CD4-positive, CD25-positive, alpha-beta regulatory T cell (primary cell): ENCODE measurements at regions not wholly inside any gene's neighbourhood (a gene's known extent, or its start where the extent isn't known, plus 50 kb on each side); places are given as distances from the start of the nearest gene placed in this dataset.

Source experiments
- ATAC-seq, 2 donors: fragments of 150-1000 bp; cut with Tn5 transposase; one replicate each; pipeline ENCODE4 v1.10.0; 2021; ENCODE audit warnings: low read depth in 2 of 2, moderate number of reproducible peaks in 2 of 2, moderate library complexity in 1 of 2
- DNase-seq, 3 donors: peaks; one replicate each; pipeline versions ENCODE4 v3.0.0 to v3.0.0-alpha.2; 2012 to 2022; ENCODE audit warnings: mixed read lengths in 1 of 3
- H3K27ac ChIP-seq: one replicate; pipeline ENCODE4 v1.7.0; 2013; ENCODE audit warnings: mild to moderate bottlenecking, low read length; ENCODE audit not compliant: insufficient read depth, poor library complexity, severe bottlenecking
- H3K27me3 ChIP-seq: one replicate; pipeline ENCODE4 v1.7.0; 2013; ENCODE audit warnings: low read length; ENCODE audit not compliant: control insufficient read depth, insufficient read depth
- H3K36me3 ChIP-seq: one replicate; pipeline ENCODE4 v1.7.0; 2013; ENCODE audit warnings: mild to moderate bottlenecking, low read length, moderate library complexity; ENCODE audit not compliant: control insufficient read depth, insufficient read depth
- H3K4me1 ChIP-seq: 2 replicates; pipeline ENCODE4 v1.7.0; 2013; ENCODE audit warnings: mild to moderate bottlenecking, low read length; ENCODE audit not compliant: insufficient read depth, control insufficient read depth, poor library complexity, severe bottlenecking
- H3K4me3 ChIP-seq: one replicate; pipeline ENCODE4 v1.7.0; 2013; ENCODE audit warnings: low read depth, mild to moderate bottlenecking, low read length, moderate library complexity
- H3K9me3 ChIP-seq, 2 experiments: 1 replicate in 1 of 2; 2 replicates in 1 of 2; pipeline ENCODE4 v1.7.0; 2013; ENCODE audit warnings: low read length in 2 of 2, mild to moderate bottlenecking in 1 of 2, moderate library complexity in 1 of 2; ENCODE audit not compliant: control insufficient read depth in 2 of 2
- H3K27ac Mint-ChIP-seq, 3 donors: one replicate each; pipeline ENCODE4 v1.8.0; 2020 to 2022; ENCODE audit warnings: mild to moderate bottlenecking in 3 of 3, mixed read lengths in 3 of 3, moderate library complexity in 2 of 3
- H3K27me3 Mint-ChIP-seq: one replicate; pipeline ENCODE4 v1.8.0; 2022; ENCODE audit warnings: mild to moderate bottlenecking, mixed read lengths
- H3K36me3 Mint-ChIP-seq: one replicate; pipeline ENCODE4 v1.8.0; 2020; ENCODE audit warnings: mixed read lengths
- H3K4me1 Mint-ChIP-seq, 4 donors: one replicate each; pipeline ENCODE4 v1.8.0; 2020 to 2022; ENCODE audit warnings: mixed read lengths in 4 of 4, mild to moderate bottlenecking in 1 of 4
- H3K4me3 Mint-ChIP-seq, 4 donors: one replicate each; pipeline ENCODE4 v1.8.0; 2020 to 2022; ENCODE audit warnings: mild to moderate bottlenecking in 4 of 4, mixed read lengths in 4 of 4, moderate library complexity in 3 of 4
- H3K9me3 Mint-ChIP-seq, 7 donors: one replicate each; pipeline ENCODE4 v1.8.0; 2020 to 2022; ENCODE audit warnings: mixed read lengths in 7 of 7, mild to moderate bottlenecking in 3 of 7, moderate library complexity in 2 of 7

DNA sequence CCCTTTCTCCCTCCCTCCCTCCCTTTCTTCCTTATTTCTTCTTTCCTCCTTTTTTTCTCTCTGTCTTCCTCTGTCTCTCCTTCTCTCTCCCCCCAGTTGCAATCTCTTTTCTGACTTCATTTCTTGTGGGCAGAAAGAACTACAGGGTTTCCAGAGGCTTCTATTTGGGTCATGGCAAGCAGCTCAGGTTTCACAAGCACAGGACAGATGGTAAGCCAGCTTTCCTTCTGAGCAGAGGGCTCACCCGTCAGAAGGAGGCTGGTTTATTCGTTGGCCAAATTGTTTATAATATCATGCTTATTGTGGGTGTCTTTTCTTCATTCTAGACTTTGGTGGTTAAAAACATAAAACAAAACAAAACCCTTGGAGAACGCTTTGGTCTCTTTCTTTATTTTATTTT, 58.9 kb upstream of the CLMP start:
- Histone ChIP-seq H3K9me3 (peaks cover 4 to 9% of the 10 kb centered on the region in 2 experiments), H3K27me3 (no peaks in the 10 kb centered on the region), H3K27ac (no peak overlapping the region), H3K4me3 (no peak overlapping the region), H3K36me3 (no peaks in the 10 kb centered on the region), H3K4me1 (no peaks in the 10 kb centered on the region)
- no peak for DNase-seq
- H3K4me3 Mint-ChIP-seq: no peak overlapping the region
- no peak for ATAC-seq
- no peak overlapping the region for H3K27ac Mint-ChIP-seq
- peaks cover 0 to 10% (median 3%) of the 10 kb centered on the region in 7 donors for H3K9me3 Mint-ChIP-seq
- no peaks in the 10 kb centered on the region for H3K4me1 Mint-ChIP-seq
- peaks cover 6% of the 10 kb centered on the region for H3K36me3 Mint-ChIP-seq
- H3K27me3 Mint-ChIP-seq: peaks cover 39% of the 10 kb centered on the region

DNA sequence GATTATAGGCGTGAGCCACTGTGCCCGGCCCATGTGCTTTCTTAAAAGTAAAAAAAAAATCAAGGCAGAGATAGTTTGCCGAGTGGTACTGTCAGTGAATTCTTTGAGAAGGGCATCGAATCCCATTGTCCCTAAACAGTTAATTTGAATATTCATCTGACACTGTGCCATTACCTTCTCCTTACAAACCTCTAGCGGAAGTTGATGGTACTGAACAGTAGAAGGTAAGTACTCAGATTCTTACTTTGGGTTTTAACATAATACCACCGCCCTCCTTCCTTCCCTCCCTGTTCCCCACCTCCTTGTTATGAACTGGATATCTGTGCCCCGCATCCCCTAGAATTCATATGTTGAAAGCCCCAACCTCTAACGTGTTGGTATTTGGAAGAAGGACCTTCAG, 58.2 kb upstream of the CLMP start:
- H3K4me1 Mint-ChIP-seq: no peaks in the 10 kb centered on the region
- no peaks in the 10 kb centered on the region for H3K27me3 ChIP-seq
- no peaks in the 10 kb centered on the region for H3K36me3 ChIP-seq
- ATAC-seq: no peak
- peaks cover 0 to 6% (median 3%) of the 10 kb centered on the region in 7 donors for H3K9me3 Mint-ChIP-seq
- H3K4me1 ChIP-seq: no peaks in the 10 kb centered on the region
- no peak overlapping the region for H3K27ac ChIP-seq
- H3K9me3 ChIP-seq: peaks cover 2 to 4% of the 10 kb centered on the region in 2 experiments
- H3K4me3 Mint-ChIP-seq: no peak overlapping the region
- H3K27ac Mint-ChIP-seq: no peak overlapping the region
- DNase-seq: no peak
- H3K27me3 Mint-ChIP-seq: peaks cover 43% of the 10 kb centered on the region
- H3K36me3 Mint-ChIP-seq: peaks cover 6% of the 10 kb centered on the region
- no peak overlapping the region for H3K4me3 ChIP-seq

DNA sequence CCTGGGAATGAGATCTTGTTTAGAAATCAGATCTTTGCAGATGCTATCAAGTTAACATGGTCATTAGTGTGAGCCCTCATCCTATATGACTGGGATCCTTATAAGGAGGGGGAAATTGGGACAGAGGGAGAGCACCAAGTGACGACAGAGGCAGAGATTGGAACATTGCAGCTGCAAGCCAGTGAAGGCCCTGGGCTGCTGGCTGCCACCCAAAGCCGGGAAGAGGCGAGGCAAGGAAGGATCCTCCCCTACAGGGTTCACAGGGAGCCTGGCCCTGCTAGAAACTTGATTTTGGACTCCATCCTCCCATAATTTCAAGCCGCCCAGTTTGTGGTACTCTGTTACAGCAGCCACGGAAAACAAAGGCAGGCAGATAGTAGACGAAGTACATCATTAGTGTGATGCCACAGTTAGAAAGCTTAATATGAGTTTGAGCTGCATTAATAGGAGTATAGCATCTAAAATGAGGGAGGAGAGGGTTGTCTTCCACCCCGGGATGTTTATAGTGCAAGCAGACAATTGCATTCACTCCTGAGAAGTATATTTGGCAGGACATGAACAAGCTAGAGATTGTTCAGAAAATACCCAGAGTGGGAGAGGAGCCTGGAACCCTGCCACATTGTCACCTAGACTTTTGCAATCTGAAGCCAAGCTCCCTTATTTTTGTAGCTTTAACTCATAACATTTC, 56.8 kb upstream of the CLMP start:
- Mint-ChIP-seq H3K9me3 (peaks cover 0 to 3% (median 0%) of the 10 kb centered on the region in 7 donors), H3K27me3 (peaks cover 41% of the 10 kb centered on the region), H3K4me1 (peaks cover 0 to 6% (median 3%) of the 10 kb centered on the region in 4 donors), H3K36me3 (no peaks in the 10 kb centered on the region), H3K27ac (no peak overlapping the region), H3K4me3 (no peak overlapping the region)
- H3K4me1 ChIP-seq: peaks cover 3% of the 10 kb centered on the region
- H3K36me3 ChIP-seq: no peaks in the 10 kb centered on the region
- H3K4me3 ChIP-seq: no peak overlapping the region
- peaks cover 2% of the 10 kb centered on the region for H3K27me3 ChIP-seq
- H3K9me3 ChIP-seq: no peaks in the 10 kb centered on the region
- ATAC-seq (no peak), DNase-seq (no peak)
- no peak overlapping the region for H3K27ac ChIP-seq

GRCh38 chr11:123250892-123251656, 56.0 kb upstream of the CLMP start:
- ATAC-seq (no peak), DNase-seq (no peak)
- H3K27me3 ChIP-seq: peaks cover 2% of the 10 kb centered on the region
- no peak overlapping the region for H3K4me3 ChIP-seq
- H3K4me1 ChIP-seq: peaks cover 3% of the 10 kb centered on the region
- Mint-ChIP-seq H3K9me3 (peaks cover 0 to 1% (median 0%) of the 10 kb centered on the region in 7 donors), H3K27me3 (peaks cover 36% of the 10 kb centered on the region), H3K36me3 (no peaks in the 10 kb centered on the region), H3K4me1 (peaks cover 0 to 6% (median 3%) of the 10 kb centered on the region in 4 donors), H3K27ac (no peak overlapping the region), H3K4me3 (no peak overlapping the region)
- no peaks in the 10 kb centered on the region for H3K36me3 ChIP-seq
- no peaks in the 10 kb centered on the region for H3K9me3 ChIP-seq
- no peak overlapping the region for H3K27ac ChIP-seq

DNA sequence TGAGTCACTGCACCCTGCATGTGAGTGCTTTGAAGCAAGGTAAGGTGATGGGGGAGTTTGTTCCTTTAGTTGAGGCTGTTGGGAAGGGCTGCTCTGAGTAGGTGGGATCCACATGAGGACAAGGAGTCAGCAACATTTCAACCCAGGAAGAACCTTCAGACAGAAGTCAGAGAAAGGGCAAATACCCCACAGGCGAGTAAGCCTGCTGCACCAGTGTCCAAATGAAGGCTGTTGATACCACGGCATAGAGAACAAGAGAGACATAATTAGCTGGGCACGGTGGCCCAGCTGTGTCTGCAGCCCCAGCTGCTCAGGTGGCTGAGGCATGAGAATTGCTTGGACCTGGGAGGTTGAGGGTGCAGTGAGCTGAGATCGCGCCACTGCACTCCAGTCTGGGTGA, 54.3 kb upstream of the CLMP start:
- ATAC-seq (no peak), DNase-seq (no peak)
- Mint-ChIP-seq H3K36me3 (no peaks in the 10 kb centered on the region), H3K27ac (peak overlapping the region in 1 of 3 donors; percentile 48), H3K4me1 (peaks cover 0 to 6% (median 3%) of the 10 kb centered on the region in 4 donors), H3K9me3 (peaks cover 0 to 1% (median 0%) of the 10 kb centered on the region in 7 donors), H3K27me3 (peaks cover 30% of the 10 kb centered on the region), H3K4me3 (no peak overlapping the region)
- no peaks in the 10 kb centered on the region for H3K9me3 ChIP-seq
- peaks cover 2% of the 10 kb centered on the region for H3K27me3 ChIP-seq
- no peak overlapping the region for H3K4me3 ChIP-seq
- H3K27ac ChIP-seq: no peak overlapping the region
- H3K4me1 ChIP-seq: peaks cover 3% of the 10 kb centered on the region
- H3K36me3 ChIP-seq: no peaks in the 10 kb centered on the region

- H3K4me1 ChIP-seq: peaks cover 3% of the 10 kb centered on the region
- no peaks in the 10 kb centered on the region for H3K36me3 Mint-ChIP-seq
- no peaks in the 10 kb centered on the region for H3K36me3 ChIP-seq
- DNase-seq (no peak), ATAC-seq (no peak)
- no peak overlapping the region for H3K27ac Mint-ChIP-seq
- no peak overlapping the region for H3K27ac ChIP-seq
- H3K27me3 ChIP-seq: peaks cover 2% of the 10 kb centered on the region
- no peaks in the 10 kb centered on the region for H3K9me3 ChIP-seq
- H3K27me3 Mint-ChIP-seq: peaks cover 29% of the 10 kb centered on the region
- no peak overlapping the region for H3K4me3 Mint-ChIP-seq
- peaks cover 0 to 6% (median 3%) of the 10 kb centered on the region in 4 donors for H3K4me1 Mint-ChIP-seq
- H3K4me3 ChIP-seq: no peak overlapping the region
- peaks cover 0 to 1% (median 0%) of the 10 kb centered on the region in 7 donors for H3K9me3 Mint-ChIP-seq
These were observed 52.8 kb upstream of the CLMP start for GRCh38 chr11:123247813-123248379.

GRCh38 chr11:123247496-123247799, 52.4 kb upstream of the CLMP start:
- peaks cover 0 to 1% (median 0%) of the 10 kb centered on the region in 7 donors for H3K9me3 Mint-ChIP-seq
- ATAC-seq: no peak
- no peaks in the 10 kb centered on the region for H3K36me3 Mint-ChIP-seq

More at GRCh38 chr11:123247496-123247799, 52.4 kb upstream of the CLMP start:
- DNase-seq: no peak
- peaks cover 0 to 6% (median 3%) of the 10 kb centered on the region in 4 donors for H3K4me1 Mint-ChIP-seq
- Histone ChIP-seq H3K4me1 (peaks cover 3% of the 10 kb centered on the region), H3K4me3 (no peak overlapping the region), H3K36me3 (no peaks in the 10 kb centered on the region), H3K27me3 (peaks cover 2% of the 10 kb centered on the region), H3K27ac (no peak overlapping the region), H3K9me3 (no peaks in the 10 kb centered on the region)
- no peak overlapping the region for H3K27ac Mint-ChIP-seq
- H3K4me3 Mint-ChIP-seq: no peak overlapping the region
- H3K27me3 Mint-ChIP-seq: peaks cover 28% of the 10 kb centered on the region
